GM23338 (cell line): ENCODE measurements at regions not wholly inside any gene's neighbourhood (a gene's known extent, or its start where the extent isn't known, plus 50 kb on each side); places are given as distances from the start of the nearest gene placed in this dataset.

ENCODE experiments used
- ATAC-seq: fragments of 200-7000 bp; cut with Tn5 transposase; 3 replicates; pipeline ENCODE4 v1.9.1; 2020
- DNase-seq: peaks from one replicate; pipeline ENCODE4 v3.0.0-alpha.2; 2015; ENCODE audit warnings: low spot score
- H2AFZ ChIP-seq: fragments of 200-600 bp; sonication (generic); 2 replicates; pipeline ENCODE4 v1.8.0; 2016; ENCODE audit warnings: antibody characterized with exemption, mild to moderate bottlenecking, moderate library complexity
- H3F3A ChIP-seq: fragments of 200-600 bp; sonication (generic); replicated peaks from 2 replicates; pipeline ENCODE4 v1.8.0; 2017; ENCODE audit warnings: antibody characterized with exemption, mixed run types, low read depth
- H3K27ac ChIP-seq: fragments of 200-600 bp; sonication (generic); 2 replicates; pipeline ENCODE4 v1.6.1; 2016; ENCODE audit warnings: low read depth
- H3K27me3 ChIP-seq: fragments of 200-600 bp; sonication (generic); 2 replicates; pipeline ENCODE4 v1.8.0; 2016; ENCODE audit warnings: mild to moderate bottlenecking, mixed run types, moderate library complexity; ENCODE audit not compliant: insufficient read depth
- H3K36me3 ChIP-seq: fragments of 200-600 bp; sonication (generic); 2 replicates; pipeline ENCODE4 v1.8.0; 2016; ENCODE audit warnings: mild to moderate bottlenecking; ENCODE audit not compliant: insufficient read depth
- H3K4me1 ChIP-seq: fragments of 200-600 bp; sonication (generic); 2 replicates; pipeline ENCODE4 v1.8.0; 2016; ENCODE audit warnings: mild to moderate bottlenecking, moderate library complexity; ENCODE audit not compliant: insufficient read depth
- H3K4me2 ChIP-seq: fragments of 200-600 bp; sonication (generic); 2 replicates; pipeline ENCODE4 v1.7.1; 2017; ENCODE audit warnings: mixed run types
- H3K4me3 ChIP-seq: fragments of 200-600 bp; sonication (generic); 2 replicates; pipeline ENCODE4 v1.6.1; 2016; ENCODE audit warnings: mixed run types
- H3K79me2 ChIP-seq: fragments of 200-600 bp; sonication (generic); replicated peaks from 2 replicates; pipeline ENCODE4 v1.8.0; 2017; ENCODE audit warnings: mild to moderate bottlenecking; ENCODE audit not compliant: insufficient read depth
- H3K9me2 ChIP-seq: fragments of 200-600 bp; sonication (generic); 2 replicates; pipeline ENCODE4 v1.8.0; 2017; ENCODE audit not compliant: insufficient read depth
- H4K20me1 ChIP-seq: fragments of 200-600 bp; sonication (generic); replicated peaks from 2 replicates; pipeline ENCODE4 v1.8.0; 2017; ENCODE audit warnings: mild to moderate bottlenecking; ENCODE audit not compliant: insufficient read depth
- H3K27ac Mint-ChIP-seq: 2 replicates; pipeline ENCODE4 v1.8.0; 2020; ENCODE audit warnings: inconsistent platforms, mild to moderate bottlenecking, moderate library complexity, mixed read lengths
- H3K27me3 Mint-ChIP-seq: 3 replicates; pipeline ENCODE4 v1.8.0; 2022; ENCODE audit warnings: low read depth, mild to moderate bottlenecking, moderate library complexity, mixed read lengths, inconsistent platforms; ENCODE audit not compliant: insufficient read depth, poor library complexity
- H3K36me3 Mint-ChIP-seq: 3 replicates; pipeline ENCODE4 v1.8.0; 2021; ENCODE audit warnings: low read depth, mild to moderate bottlenecking, inconsistent platforms, moderate library complexity, mixed read lengths
- H3K4me1 Mint-ChIP-seq: 3 replicates; pipeline ENCODE4 v1.8.0; 2020; ENCODE audit warnings: mild to moderate bottlenecking, inconsistent platforms, mixed read lengths
- H3K4me3 Mint-ChIP-seq: 3 replicates; pipeline ENCODE4 v1.8.0; 2021; ENCODE audit warnings: moderate library complexity, mild to moderate bottlenecking, inconsistent platforms, mixed read lengths
- H3K9me3 Mint-ChIP-seq: 3 replicates; pipeline ENCODE4 v1.8.0; 2020; ENCODE audit warnings: moderate library complexity, mild to moderate bottlenecking, inconsistent platforms, mixed read lengths
- CREB1 ChIP-seq: fragments of 250-450 bp; sonication (Bioruptor Pico); IDR thresholded peaks from 2 replicates; pipeline ENCODE4 v1.5.0; 2020; ENCODE audit warnings: low read depth, mild to moderate bottlenecking, moderate library complexity
- EZH2 ChIP-seq: fragments of 200-600 bp; sonication (generic); IDR thresholded peaks from one replicate; pipeline ENCODE4 v1.8.0; 2017; ENCODE audit warnings: antibody characterized with exemption, mild to moderate bottlenecking, low read depth; ENCODE audit not compliant: unreplicated experiment
- EZH2phosphoT487 ChIP-seq: fragments of 200-600 bp; sonication (generic); IDR thresholded peaks from one replicate; pipeline ENCODE4 v1.8.1; 2018; ENCODE audit warnings: antibody characterized with exemption; ENCODE audit not compliant: unreplicated experiment
- JUNB ChIP-seq: IDR thresholded peaks from one replicate; pipeline ENCODE4 v1.6.1; 2016; ENCODE audit warnings: antibody characterized with exemption; ENCODE audit not compliant: unreplicated experiment
- NANOG ChIP-seq: IDR thresholded peaks from 2 replicates; pipeline ENCODE4 v1.6.1; 2016; ENCODE audit warnings: antibody characterized with exemption, borderline replicate concordance
- POLR2AphosphoS5 ChIP-seq: IDR thresholded peaks from 2 replicates; pipeline ENCODE4 v1.6.1; 2016; ENCODE audit warnings: antibody characterized with exemption, low read depth
- STAT1 ChIP-seq: IDR thresholded peaks from one replicate; pipeline ENCODE4 v1.6.1; 2016; ENCODE audit warnings: antibody characterized with exemption; ENCODE audit not compliant: unreplicated experiment
- ZNF114 ChIP-seq: fragments of 250-450 bp; sonication (Bioruptor Pico); IDR thresholded peaks from 2 replicates; pipeline ENCODE4 v1.5.0; 2020; ENCODE audit warnings: mild to moderate bottlenecking, moderate library complexity
- ZNF331 ChIP-seq: fragments of 250-450 bp; sonication (Bioruptor Pico); IDR thresholded peaks from 2 replicates; pipeline ENCODE4 v1.5.0; 2020; ENCODE audit warnings: low read depth, mild to moderate bottlenecking, moderate library complexity
- TF ChIP-seq, protein P1 (sequence below): IDR thresholded peaks from 2 replicates; pipeline ENCODE4 v1.6.1; 2016; ENCODE audit warnings: antibody characterized with exemption
- TF ChIP-seq, protein P2 (sequence below): IDR thresholded peaks from one replicate; pipeline ENCODE4 v1.6.1; 2018; ENCODE audit warnings: antibody characterized with exemption; ENCODE audit not compliant: unreplicated experiment
- TF ChIP-seq, protein P3 (sequence below): fragments of 250-450 bp; sonication (Bioruptor Pico); IDR thresholded peaks from 2 replicates; pipeline ENCODE4 v1.5.0; 2020; ENCODE audit warnings: mild to moderate bottlenecking, moderate library complexity
- TF ChIP-seq, protein P4 (sequence below), 2 experiments: fragments of 200-600 bp in 1 of 2; sonication (generic) in 1 of 2; conservative IDR thresholded peaks; 2 replicates each; pipeline versions ENCODE4 v1.5.1 to v1.6.1; 2016 to 2017; ENCODE audit warnings: antibody characterized with exemption in 2 of 2, low read depth in 2 of 2, mild to moderate bottlenecking in 2 of 2, moderate library complexity in 1 of 2

DNA sequence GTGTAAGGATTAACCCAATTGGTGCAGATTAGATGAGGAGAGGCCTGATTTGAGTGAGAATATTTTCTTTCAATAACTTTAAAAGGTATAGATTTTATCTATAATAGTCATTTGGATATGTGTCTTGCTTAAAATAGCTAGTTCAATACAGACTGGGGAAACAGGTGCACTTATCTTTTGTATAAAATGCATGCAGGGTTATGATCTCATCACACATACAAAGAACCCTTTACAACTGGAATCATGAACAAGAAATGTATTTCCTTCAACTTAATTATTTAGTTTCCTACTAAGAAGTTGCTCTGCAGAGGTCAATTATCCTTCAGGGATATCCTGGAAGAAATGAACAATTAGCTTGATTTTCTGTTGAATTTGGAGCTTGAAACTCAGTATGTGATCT is 259.6 kb downstream of the PTBP2 start:
- no peak overlapping the region for H3K4me3 Mint-ChIP-seq
- no peaks in the 10 kb centered on the region for H4K20me1 ChIP-seq
- no peaks in the 10 kb centered on the region for H3K27me3 ChIP-seq
- peaks cover 7% of the 10 kb centered on the region; the same call in 2 of the 3 replicates for H3K36me3 Mint-ChIP-seq
- no peaks in the 10 kb centered on the region for H3K36me3 ChIP-seq
- no peak for TF ChIP-seq STAT1
- TF ChIP-seq, protein P1, sequence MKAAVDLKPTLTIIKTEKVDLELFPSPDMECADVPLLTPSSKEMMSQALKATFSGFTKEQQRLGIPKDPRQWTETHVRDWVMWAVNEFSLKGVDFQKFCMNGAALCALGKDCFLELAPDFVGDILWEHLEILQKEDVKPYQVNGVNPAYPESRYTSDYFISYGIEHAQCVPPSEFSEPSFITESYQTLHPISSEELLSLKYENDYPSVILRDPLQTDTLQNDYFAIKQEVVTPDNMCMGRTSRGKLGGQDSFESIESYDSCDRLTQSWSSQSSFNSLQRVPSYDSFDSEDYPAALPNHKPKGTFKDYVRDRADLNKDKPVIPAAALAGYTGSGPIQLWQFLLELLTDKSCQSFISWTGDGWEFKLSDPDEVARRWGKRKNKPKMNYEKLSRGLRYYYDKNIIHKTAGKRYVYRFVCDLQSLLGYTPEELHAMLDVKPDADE = no peak
- TF ChIP-seq EZH2phosphoT487 = no peak
- TF ChIP-seq, protein P2, sequence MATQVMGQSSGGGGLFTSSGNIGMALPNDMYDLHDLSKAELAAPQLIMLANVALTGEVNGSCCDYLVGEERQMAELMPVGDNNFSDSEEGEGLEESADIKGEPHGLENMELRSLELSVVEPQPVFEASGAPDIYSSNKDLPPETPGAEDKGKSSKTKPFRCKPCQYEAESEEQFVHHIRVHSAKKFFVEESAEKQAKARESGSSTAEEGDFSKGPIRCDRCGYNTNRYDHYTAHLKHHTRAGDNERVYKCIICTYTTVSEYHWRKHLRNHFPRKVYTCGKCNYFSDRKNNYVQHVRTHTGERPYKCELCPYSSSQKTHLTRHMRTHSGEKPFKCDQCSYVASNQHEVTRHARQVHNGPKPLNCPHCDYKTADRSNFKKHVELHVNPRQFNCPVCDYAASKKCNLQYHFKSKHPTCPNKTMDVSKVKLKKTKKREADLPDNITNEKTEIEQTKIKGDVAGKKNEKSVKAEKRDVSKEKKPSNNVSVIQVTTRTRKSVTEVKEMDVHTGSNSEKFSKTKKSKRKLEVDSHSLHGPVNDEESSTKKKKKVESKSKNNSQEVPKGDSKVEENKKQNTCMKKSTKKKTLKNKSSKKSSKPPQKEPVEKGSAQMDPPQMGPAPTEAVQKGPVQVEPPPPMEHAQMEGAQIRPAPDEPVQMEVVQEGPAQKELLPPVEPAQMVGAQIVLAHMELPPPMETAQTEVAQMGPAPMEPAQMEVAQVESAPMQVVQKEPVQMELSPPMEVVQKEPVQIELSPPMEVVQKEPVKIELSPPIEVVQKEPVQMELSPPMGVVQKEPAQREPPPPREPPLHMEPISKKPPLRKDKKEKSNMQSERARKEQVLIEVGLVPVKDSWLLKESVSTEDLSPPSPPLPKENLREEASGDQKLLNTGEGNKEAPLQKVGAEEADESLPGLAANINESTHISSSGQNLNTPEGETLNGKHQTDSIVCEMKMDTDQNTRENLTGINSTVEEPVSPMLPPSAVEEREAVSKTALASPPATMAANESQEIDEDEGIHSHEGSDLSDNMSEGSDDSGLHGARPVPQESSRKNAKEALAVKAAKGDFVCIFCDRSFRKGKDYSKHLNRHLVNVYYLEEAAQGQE = no peak
- no peak for TF ChIP-seq ZNF331 (CRISPR knock-in tag)
- no peak for TF ChIP-seq CREB1 (CRISPR knock-in tag)
- TF ChIP-seq, protein P3, sequence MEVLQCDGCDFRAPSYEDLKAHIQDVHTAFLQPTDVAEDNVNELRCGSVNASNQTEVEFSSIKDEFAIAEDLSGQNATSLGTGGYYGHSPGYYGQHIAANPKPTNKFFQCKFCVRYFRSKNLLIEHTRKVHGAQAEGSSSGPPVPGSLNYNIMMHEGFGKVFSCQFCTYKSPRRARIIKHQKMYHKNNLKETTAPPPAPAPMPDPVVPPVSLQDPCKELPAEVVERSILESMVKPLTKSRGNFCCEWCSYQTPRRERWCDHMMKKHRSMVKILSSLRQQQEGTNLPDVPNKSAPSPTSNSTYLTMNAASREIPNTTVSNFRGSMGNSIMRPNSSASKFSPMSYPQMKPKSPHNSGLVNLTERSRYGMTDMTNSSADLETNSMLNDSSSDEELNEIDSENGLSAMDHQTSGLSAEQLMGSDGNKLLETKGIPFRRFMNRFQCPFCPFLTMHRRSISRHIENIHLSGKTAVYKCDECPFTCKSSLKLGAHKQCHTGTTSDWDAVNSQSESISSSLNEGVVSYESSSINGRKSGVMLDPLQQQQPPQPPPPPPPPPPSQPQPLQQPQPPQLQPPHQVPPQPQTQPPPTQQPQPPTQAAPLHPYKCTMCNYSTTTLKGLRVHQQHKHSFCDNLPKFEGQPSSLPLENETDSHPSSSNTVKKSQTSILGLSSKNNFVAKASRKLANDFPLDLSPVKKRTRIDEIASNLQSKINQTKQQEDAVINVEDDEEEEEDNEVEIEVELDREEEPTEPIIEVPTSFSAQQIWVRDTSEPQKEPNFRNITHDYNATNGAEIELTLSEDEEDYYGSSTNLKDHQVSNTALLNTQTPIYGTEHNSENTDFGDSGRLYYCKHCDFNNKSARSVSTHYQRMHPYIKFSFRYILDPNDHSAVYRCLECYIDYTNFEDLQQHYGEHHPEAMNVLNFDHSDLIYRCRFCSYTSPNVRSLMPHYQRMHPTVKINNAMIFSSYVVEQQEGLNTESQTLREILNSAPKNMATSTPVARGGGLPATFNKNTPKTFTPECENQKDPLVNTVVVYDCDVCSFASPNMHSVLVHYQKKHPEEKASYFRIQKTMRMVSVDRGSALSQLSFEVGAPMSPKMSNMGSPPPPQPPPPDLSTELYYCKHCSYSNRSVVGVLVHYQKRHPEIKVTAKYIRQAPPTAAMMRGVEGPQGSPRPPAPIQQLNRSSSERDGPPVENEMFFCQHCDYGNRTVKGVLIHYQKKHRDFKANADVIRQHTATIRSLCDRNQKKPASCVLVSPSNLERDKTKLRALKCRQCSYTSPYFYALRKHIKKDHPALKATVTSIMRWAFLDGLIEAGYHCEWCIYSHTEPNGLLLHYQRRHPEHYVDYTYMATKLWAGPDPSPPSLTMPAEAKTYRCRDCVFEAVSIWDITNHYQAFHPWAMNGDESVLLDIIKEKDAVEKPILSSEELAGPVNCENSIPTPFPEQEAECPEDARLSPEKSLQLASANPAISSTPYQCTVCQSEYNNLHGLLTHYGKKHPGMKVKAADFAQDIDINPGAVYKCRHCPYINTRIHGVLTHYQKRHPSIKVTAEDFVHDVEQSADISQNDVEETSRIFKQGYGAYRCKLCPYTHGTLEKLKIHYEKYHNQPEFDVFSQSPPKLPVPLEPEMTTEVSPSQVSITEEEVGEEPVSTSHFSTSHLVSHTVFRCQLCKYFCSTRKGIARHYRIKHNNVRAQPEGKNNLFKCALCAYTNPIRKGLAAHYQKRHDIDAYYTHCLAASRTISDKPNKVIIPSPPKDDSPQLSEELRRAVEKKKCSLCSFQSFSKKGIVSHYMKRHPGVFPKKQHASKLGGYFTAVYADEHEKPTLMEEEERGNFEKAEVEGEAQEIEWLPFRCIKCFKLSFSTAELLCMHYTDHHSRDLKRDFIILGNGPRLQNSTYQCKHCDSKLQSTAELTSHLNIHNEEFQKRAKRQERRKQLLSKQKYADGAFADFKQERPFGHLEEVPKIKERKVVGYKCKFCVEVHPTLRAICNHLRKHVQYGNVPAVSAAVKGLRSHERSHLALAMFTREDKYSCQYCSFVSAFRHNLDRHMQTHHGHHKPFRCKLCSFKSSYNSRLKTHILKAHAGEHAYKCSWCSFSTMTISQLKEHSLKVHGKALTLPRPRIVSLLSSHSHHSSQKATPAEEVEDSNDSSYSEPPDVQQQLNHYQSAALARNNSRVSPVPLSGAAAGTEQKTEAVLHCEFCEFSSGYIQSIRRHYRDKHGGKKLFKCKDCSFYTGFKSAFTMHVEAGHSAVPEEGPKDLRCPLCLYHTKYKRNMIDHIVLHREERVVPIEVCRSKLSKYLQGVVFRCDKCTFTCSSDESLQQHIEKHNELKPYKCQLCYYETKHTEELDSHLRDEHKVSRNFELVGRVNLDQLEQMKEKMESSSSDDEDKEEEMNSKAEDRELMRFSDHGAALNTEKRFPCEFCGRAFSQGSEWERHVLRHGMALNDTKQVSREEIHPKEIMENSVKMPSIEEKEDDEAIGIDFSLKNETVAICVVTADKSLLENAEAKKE (CRISPR knock-in tag) = no peak
- no peak for TF ChIP-seq POLR2AphosphoS5
- no peak for TF ChIP-seq EZH2
- TF ChIP-seq NANOG = no peak
- no peak for TF ChIP-seq ZNF114 (CRISPR knock-in tag)
- TF ChIP-seq JUNB = no peak
- TF ChIP-seq, protein P4, sequence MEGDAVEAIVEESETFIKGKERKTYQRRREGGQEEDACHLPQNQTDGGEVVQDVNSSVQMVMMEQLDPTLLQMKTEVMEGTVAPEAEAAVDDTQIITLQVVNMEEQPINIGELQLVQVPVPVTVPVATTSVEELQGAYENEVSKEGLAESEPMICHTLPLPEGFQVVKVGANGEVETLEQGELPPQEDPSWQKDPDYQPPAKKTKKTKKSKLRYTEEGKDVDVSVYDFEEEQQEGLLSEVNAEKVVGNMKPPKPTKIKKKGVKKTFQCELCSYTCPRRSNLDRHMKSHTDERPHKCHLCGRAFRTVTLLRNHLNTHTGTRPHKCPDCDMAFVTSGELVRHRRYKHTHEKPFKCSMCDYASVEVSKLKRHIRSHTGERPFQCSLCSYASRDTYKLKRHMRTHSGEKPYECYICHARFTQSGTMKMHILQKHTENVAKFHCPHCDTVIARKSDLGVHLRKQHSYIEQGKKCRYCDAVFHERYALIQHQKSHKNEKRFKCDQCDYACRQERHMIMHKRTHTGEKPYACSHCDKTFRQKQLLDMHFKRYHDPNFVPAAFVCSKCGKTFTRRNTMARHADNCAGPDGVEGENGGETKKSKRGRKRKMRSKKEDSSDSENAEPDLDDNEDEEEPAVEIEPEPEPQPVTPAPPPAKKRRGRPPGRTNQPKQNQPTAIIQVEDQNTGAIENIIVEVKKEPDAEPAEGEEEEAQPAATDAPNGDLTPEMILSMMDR (conservative IDR thresholded peaks at IDR 0.05; ENCODE audit: low read depth in 2 of 2) = no peak
- no peak overlapping the region for H3K27ac Mint-ChIP-seq
- DNase-seq (no peak), ATAC-seq (no peak)
- peaks cover 13% of the 10 kb centered on the region for H3K4me1 Mint-ChIP-seq
- peaks cover 13% of the 10 kb centered on the region; the same call in 1 of the 2 replicates for H3K4me1 ChIP-seq
- no peaks in the 10 kb centered on the region for H3F3A ChIP-seq
- H3K4me2 ChIP-seq = no peak overlapping the region
- H3K9me2 ChIP-seq = peaks cover 3% of the 10 kb centered on the region; the same call in 1 of the 2 replicates
- H3K27ac ChIP-seq = no peak overlapping the region
- H3K79me2 ChIP-seq = no peaks in the 10 kb centered on the region
- H3K27me3 Mint-ChIP-seq = peaks cover 4% of the 10 kb centered on the region
- peaks cover 10% of the 10 kb centered on the region for H3K9me3 Mint-ChIP-seq
- no peak overlapping the region for H2AFZ ChIP-seq
- H3K4me3 ChIP-seq = no peak overlapping the region
